ENCODE measurements at regions not wholly inside any gene's neighbourhood (a gene's known extent, or its start where the extent isn't known, plus 50 kb on each side); places are given as distances from the start of the nearest gene placed in this dataset.

DNA sequence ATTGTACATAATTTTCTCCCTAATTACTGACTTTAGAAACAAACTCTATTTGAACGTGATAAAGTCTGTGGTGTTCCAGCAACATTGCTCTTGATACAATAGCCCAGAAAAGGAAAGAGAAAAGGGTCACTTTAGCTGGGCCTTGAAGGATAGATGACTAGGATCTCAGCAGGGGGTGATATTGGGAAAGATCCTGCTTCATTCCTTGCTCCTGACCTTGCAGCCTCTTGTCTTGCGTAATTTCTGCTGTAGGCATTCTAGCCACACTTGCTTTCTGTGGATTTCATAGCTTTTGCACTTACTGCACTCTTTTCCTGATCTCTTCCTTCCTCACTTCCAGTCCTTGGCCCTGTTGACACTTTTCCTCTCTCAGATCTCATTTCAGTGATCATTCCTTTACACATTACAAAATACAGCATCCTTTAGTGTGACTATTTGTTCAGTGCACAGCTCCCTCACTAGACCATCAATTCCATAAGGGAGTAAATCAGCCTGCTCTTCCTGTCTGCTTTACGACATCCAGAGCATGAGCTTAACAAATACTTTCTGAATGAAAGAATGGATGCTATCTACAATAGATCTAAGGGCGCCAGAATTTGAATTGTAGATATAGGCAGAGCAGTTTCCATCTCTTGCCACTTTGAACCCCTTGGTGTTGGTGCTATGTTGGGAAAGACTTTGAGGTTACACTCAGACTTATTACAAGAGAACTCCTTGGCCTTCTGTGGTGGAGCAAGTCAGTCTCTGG is 559.6 kb upstream of the MDFIC2 start:
- H3K9me3 Mint-ChIP-seq (ENCODE audit: unreplicated experiment): peaks cover 11% of the 10 kb centered on the region
- H3K27me3 Mint-ChIP-seq (ENCODE audit: insufficient read depth, unreplicated experiment): peaks cover 3% of the 10 kb centered on the region
- H3K27ac Mint-ChIP-seq (ENCODE audit: unreplicated experiment): no peak overlapping the region
- H3K36me3 Mint-ChIP-seq (ENCODE audit: insufficient read depth, unreplicated experiment): no peaks in the 10 kb centered on the region
- ChIA-PET POLR2A (no interaction called here), CTCF (no interaction called here)
- no peaks in the 10 kb centered on the region; the same call in 1 of the 2 replicates for H3K9me3 ChIP-seq
- intact Hi-C loops (cut with micrococcal nuclease; ENCODE audit: unreplicated experiment): no loop called here
- no peaks in the 10 kb centered on the region for H3K4me1 ChIP-seq
- H3K4me1 Mint-ChIP-seq (ENCODE audit: low read depth, unreplicated experiment): no peaks in the 10 kb centered on the region
- H3K27me3 ChIP-seq (replicated peaks; ENCODE audit: control insufficient read depth, insufficient read depth, low read length): no peaks in the 10 kb centered on the region
- H3K4me3 ChIP-seq (ENCODE audit: low read depth, low read length): no peak overlapping the region
- TF ChIP-seq, protein P1, sequence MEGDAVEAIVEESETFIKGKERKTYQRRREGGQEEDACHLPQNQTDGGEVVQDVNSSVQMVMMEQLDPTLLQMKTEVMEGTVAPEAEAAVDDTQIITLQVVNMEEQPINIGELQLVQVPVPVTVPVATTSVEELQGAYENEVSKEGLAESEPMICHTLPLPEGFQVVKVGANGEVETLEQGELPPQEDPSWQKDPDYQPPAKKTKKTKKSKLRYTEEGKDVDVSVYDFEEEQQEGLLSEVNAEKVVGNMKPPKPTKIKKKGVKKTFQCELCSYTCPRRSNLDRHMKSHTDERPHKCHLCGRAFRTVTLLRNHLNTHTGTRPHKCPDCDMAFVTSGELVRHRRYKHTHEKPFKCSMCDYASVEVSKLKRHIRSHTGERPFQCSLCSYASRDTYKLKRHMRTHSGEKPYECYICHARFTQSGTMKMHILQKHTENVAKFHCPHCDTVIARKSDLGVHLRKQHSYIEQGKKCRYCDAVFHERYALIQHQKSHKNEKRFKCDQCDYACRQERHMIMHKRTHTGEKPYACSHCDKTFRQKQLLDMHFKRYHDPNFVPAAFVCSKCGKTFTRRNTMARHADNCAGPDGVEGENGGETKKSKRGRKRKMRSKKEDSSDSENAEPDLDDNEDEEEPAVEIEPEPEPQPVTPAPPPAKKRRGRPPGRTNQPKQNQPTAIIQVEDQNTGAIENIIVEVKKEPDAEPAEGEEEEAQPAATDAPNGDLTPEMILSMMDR (IDR thresholded peaks at IDR 0.05; ENCODE audit: insufficient read depth in 1 of 2, low read depth in 1 of 2, low read length in 1 of 2, severe bottlenecking in 1 of 2, unreplicated experiment in 1 of 2): no peak
- DNase-seq: no peak
- no TSS peak for BruUV-seq (replicated peaks)
- H3K36me3 ChIP-seq (ENCODE audit: control insufficient read depth, insufficient read depth, low read length): no peaks in the 10 kb centered on the region
- no peak overlapping the region for H3K4me3 Mint-ChIP-seq (ENCODE audit: unreplicated experiment)

DNA sequence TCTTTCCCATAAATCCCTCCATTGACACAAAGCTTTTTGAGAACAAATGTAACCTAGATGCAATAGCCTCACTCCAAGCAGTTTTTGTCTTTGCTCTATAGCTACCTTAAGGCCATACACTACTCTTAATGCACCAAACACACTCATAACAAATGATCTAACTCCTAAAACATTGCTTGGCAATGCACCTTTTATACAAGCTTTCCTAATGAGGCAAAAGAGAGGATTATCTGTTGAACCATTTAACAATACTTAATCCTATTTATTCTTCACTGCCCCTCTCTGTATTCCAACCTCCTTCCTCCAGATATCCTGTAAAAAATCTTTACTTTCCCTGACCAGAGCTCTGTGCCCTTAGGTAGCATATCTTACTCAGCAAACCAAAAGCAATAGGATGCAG is 558.1 kb upstream of the MDFIC2 start:
- H3K27me3 Mint-ChIP-seq (ENCODE audit: insufficient read depth, unreplicated experiment): peaks cover 3% of the 10 kb centered on the region
- TF ChIP-seq, protein P1 (IDR thresholded peaks at IDR 0.05; ENCODE audit: insufficient read depth in 1 of 2, low read depth in 1 of 2, low read length in 1 of 2, severe bottlenecking in 1 of 2, unreplicated experiment in 1 of 2): no peak
- Histone ChIP-seq H3K4me1 (no peaks in the 10 kb centered on the region), H3K9me3 (no peaks in the 10 kb centered on the region; the same call in 1 of the 2 replicates), H3K36me3 (ENCODE audit: control insufficient read depth, insufficient read depth, low read length) (no peaks in the 10 kb centered on the region), H3K27me3 (replicated peaks; ENCODE audit: control insufficient read depth, insufficient read depth, low read length) (no peaks in the 10 kb centered on the region), H3K4me3 (ENCODE audit: low read depth, low read length) (no peak overlapping the region)
- H3K36me3 Mint-ChIP-seq (ENCODE audit: insufficient read depth, unreplicated experiment): no peaks in the 10 kb centered on the region
- CTCF ChIA-PET: no interaction called here
- DNase-seq: no peak
- H3K4me1 Mint-ChIP-seq (ENCODE audit: low read depth, unreplicated experiment): no peaks in the 10 kb centered on the region
- no peak overlapping the region for H3K4me3 Mint-ChIP-seq (ENCODE audit: unreplicated experiment)
- BruUV-seq (replicated peaks): no TSS peak
- H3K27ac Mint-ChIP-seq (ENCODE audit: unreplicated experiment): no peak overlapping the region
- intact Hi-C loops (cut with micrococcal nuclease; ENCODE audit: unreplicated experiment): no loop called here
- H3K9me3 Mint-ChIP-seq (ENCODE audit: unreplicated experiment): peaks cover 11% of the 10 kb centered on the region
- POLR2A ChIA-PET: no interaction called here

DNA sequence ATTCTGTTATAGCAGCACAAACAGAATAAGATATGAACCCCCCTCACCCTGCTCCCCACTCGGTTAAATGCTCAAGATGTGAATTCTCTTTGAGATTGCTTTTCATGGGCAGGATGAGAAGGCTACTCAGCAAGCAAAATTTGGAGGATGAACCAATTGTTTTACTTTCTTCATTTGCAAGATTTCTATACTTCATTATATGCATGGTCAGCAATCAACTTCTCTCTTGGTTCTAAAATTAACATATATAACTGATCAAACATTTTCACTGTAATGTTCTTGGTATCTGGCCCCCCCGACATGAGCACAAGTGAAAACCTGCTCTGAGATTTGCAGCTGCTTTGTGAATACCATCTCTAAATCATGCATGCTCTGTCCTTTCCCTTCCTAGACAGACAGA is 556.1 kb upstream of the MDFIC2 start:
- POLR2A ChIA-PET: no interaction called here
- no peaks in the 10 kb centered on the region for H3K4me1 Mint-ChIP-seq (ENCODE audit: low read depth, unreplicated experiment)
- no peaks in the 10 kb centered on the region for H3K36me3 Mint-ChIP-seq (ENCODE audit: insufficient read depth, unreplicated experiment)
- CTCF ChIA-PET: no interaction called here
- peaks cover 12% of the 10 kb centered on the region for H3K27me3 Mint-ChIP-seq (ENCODE audit: insufficient read depth, unreplicated experiment)
- H3K4me3 ChIP-seq (ENCODE audit: low read depth, low read length): no peak overlapping the region
- no peaks in the 10 kb centered on the region; the same call in 1 of the 2 replicates for H3K9me3 ChIP-seq
- intact Hi-C loops (cut with micrococcal nuclease; ENCODE audit: unreplicated experiment): no loop called here
- H3K27me3 ChIP-seq (replicated peaks; ENCODE audit: control insufficient read depth, insufficient read depth, low read length): no peaks in the 10 kb centered on the region
- H3K27ac Mint-ChIP-seq (ENCODE audit: unreplicated experiment): no peak overlapping the region
- H3K9me3 Mint-ChIP-seq (ENCODE audit: unreplicated experiment): peaks cover 11% of the 10 kb centered on the region
- H3K4me1 ChIP-seq: no peaks in the 10 kb centered on the region
- no peak overlapping the region for H3K4me3 Mint-ChIP-seq (ENCODE audit: unreplicated experiment)
- H3K36me3 ChIP-seq (ENCODE audit: control insufficient read depth, insufficient read depth, low read length): no peaks in the 10 kb centered on the region
- BruUV-seq (replicated peaks): no TSS peak
- no peak for DNase-seq
- TF ChIP-seq, protein P1 (IDR thresholded peaks at IDR 0.05; ENCODE audit: insufficient read depth in 1 of 2, low read depth in 1 of 2, low read length in 1 of 2, severe bottlenecking in 1 of 2, unreplicated experiment in 1 of 2): no peak

Data from Caco-2 (cell line).